HG02678 (cell line): ENCODE measurements at regions not wholly inside any gene's neighbourhood (a gene's known extent, or its start where the extent isn't known, plus 50 kb on each side); places are given as distances from the start of the nearest gene placed in this dataset.
"Not testable (repeated sequence)": the region's sequence is repeated elsewhere in the genome, so short reads cannot be mapped to it uniquely, and the experiment has no call there.

Source experiments
- ATAC-seq: cut with Tn5 transposase; IDR thresholded peaks from one replicate; pipeline ENCODE4 v1.9.1; 2021; ENCODE audit warnings: mild to moderate bottlenecking, moderate library complexity; ENCODE audit not compliant: unreplicated experiment

- ATAC-seq = no peak
These were observed 380.3 kb upstream of the SEMA3C start for GRCh38 chr7:81298951-81299666.

GRCh38 chr7:81297317-81297716 is 378.5 kb upstream of the SEMA3C start:
- ATAC-seq = no peak

GRCh38 chr7:81296726-81297125 is 377.9 kb upstream of the SEMA3C start:
- no peak for ATAC-seq

- ATAC-seq = no peak
These were observed 376.2 kb upstream of the SEMA3C start for GRCh38 chr7:81294897-81295515.

GRCh38 chr7:81293806-81294205 is 375.0 kb upstream of the SEMA3C start:
- ATAC-seq = no peak

- not testable (repeated sequence) for ATAC-seq
These were observed 367.9 kb upstream of the SEMA3C start for GRCh38 chr7:81286754-81287153.

GRCh38 chr7:81285142-81285871 is 366.5 kb upstream of the SEMA3C start:
- ATAC-seq = no peak

GRCh38 chr7:81284576-81284975 is 365.7 kb upstream of the SEMA3C start:
- no peak for ATAC-seq

- ATAC-seq = no peak
These were observed 361.7 kb upstream of the SEMA3C start for GRCh38 chr7:81280531-81280930.

GRCh38 chr7:81277691-81278090 is 358.8 kb upstream of the SEMA3C start:
- no peak for ATAC-seq

- ATAC-seq = no peak
These were observed 354.9 kb upstream of the SEMA3C start for GRCh38 chr7:81273601-81274397.

GRCh38 chr7:81272176-81272575 is 353.3 kb upstream of the SEMA3C start:
- ATAC-seq = no peak

GRCh38 chr7:81268551-81268950 is 349.7 kb upstream of the SEMA3C start:
- no peak for ATAC-seq

GRCh38 chr7:81267508-81267907 is 348.7 kb upstream of the SEMA3C start:
- ATAC-seq = no peak

- ATAC-seq = no peak
These were observed 345.3 kb upstream of the SEMA3C start for GRCh38 chr7:81264116-81264515.

- no peak for ATAC-seq
These were observed 341.3 kb upstream of the SEMA3C start for GRCh38 chr7:81260152-81260551.

- ATAC-seq = no peak
These were observed 338.1 kb upstream of the SEMA3C start for GRCh38 chr7:81256991-81257390.

GRCh38 chr7:81248420-81248819 is 329.6 kb upstream of the SEMA3C start:
- no peak for ATAC-seq

- ATAC-seq = not testable (repeated sequence)
These were observed 328.5 kb upstream of the SEMA3C start for GRCh38 chr7:81247364-81247763.

GRCh38 chr7:81245353-81245752 is 326.5 kb upstream of the SEMA3C start:
- ATAC-seq = no peak

- no peak for ATAC-seq
These were observed 325.4 kb upstream of the SEMA3C start for GRCh38 chr7:81244224-81244623.
